GM06990 (cell line): ENCODE measurements at regions not wholly inside any gene's neighbourhood (a gene's known extent, or its start where the extent isn't known, plus 50 kb on each side); places are given as distances from the start of the nearest gene placed in this dataset.

Experiments used
- DNase-seq: peaks from one replicate; pipeline ENCODE4 v3.0.0-alpha.2; 2011; ENCODE audit not compliant: insufficient read length; ENCODE audit errors: extremely low read depth
- H3K27me3 ChIP-seq: replicated peaks from 2 replicates; pipeline ENCODE4 v1.6.0; 2011; ENCODE audit warnings: low read length; ENCODE audit not compliant: control insufficient read depth, insufficient read depth
- H3K36me3 ChIP-seq: 2 replicates; pipeline ENCODE4 v1.5.1; 2011; ENCODE audit warnings: low read length; ENCODE audit not compliant: control insufficient read depth, insufficient read depth
- H3K4me3 ChIP-seq: replicated peaks from 2 replicates; pipeline ENCODE4 v1.5.1; 2011; ENCODE audit warnings: low read depth, mild to moderate bottlenecking, control low read depth, low read length
- CTCF ChIP-seq: IDR thresholded peaks from 2 replicates; pipeline ENCODE4 v1.5.1; 2011; ENCODE audit warnings: low read length, control low read depth, mild to moderate bottlenecking, inconsistent platforms; ENCODE audit not compliant: insufficient read depth, poor library complexity, severe bottlenecking

- H3K4me3 ChIP-seq: no peak overlapping the region
- no peaks in the 10 kb centered on the region for H3K27me3 ChIP-seq
- H3K36me3 ChIP-seq: no peaks in the 10 kb centered on the region
- no peak for TF ChIP-seq CTCF
- DNase-seq: no peak
These were observed 79.3 kb upstream of the ASAP2 start for GRCh38 chr2:9127316-9127715.

DNA sequence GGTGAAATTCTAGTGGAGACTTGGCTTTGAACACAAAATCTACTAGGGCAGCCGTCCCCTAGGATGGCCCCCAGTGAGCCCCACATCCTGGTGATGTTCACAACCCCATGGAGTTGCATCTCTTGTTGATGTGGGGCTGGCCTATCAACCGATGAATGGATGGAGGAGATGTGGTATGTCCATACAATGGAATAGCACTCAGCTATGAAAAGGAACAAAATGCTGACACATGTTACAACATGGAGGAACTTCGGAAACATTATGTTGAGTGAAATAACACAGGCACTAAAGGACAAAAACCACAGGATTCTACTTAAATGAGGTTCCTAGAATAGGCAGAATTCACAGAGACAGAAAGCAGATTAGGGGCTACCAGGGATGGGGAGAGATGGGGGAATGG is 80.1 kb upstream of the ASAP2 start:
- no peaks in the 10 kb centered on the region for H3K27me3 ChIP-seq
- H3K36me3 ChIP-seq: no peaks in the 10 kb centered on the region
- H3K4me3 ChIP-seq: no peak overlapping the region
- DNase-seq: no peak
- TF ChIP-seq CTCF: no peak

GRCh38 chr2:9124231-9124741 is 82.3 kb upstream of the ASAP2 start:
- no peaks in the 10 kb centered on the region for H3K36me3 ChIP-seq
- no peaks in the 10 kb centered on the region for H3K27me3 ChIP-seq
- no peak for TF ChIP-seq CTCF
- H3K4me3 ChIP-seq: no peak overlapping the region
- no peak for DNase-seq

DNA sequence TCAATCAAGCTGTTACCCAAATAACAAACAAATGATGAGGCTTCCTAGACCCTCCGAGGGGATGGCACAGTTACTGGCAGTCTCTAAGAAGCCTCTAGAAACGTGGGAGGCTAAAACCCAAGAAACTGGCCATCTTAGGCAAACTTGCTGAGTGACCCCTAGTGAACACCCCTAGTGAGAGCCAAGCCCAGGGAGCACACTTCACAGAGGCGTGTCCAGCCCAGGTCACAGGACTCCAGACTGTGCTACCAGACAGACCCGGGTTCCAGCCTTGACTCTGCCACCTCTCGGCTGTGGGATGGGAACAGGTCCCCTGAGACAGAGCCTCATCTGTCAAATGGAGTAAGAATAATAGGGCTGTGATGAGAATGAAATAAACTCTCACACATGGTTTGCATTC is 83.5 kb upstream of the ASAP2 start:
- H3K27me3 ChIP-seq: no peaks in the 10 kb centered on the region
- no peak overlapping the region for H3K4me3 ChIP-seq
- TF ChIP-seq CTCF: no peak
- H3K36me3 ChIP-seq: no peaks in the 10 kb centered on the region
- no peak for DNase-seq

GRCh38 chr2:9122367-9122766 is 84.2 kb upstream of the ASAP2 start:
- no peak for TF ChIP-seq CTCF
- Histone ChIP-seq H3K27me3 (no peaks in the 10 kb centered on the region), H3K4me3 (no peak overlapping the region), H3K36me3 (no peaks in the 10 kb centered on the region)
- DNase-seq: no peak

DNA sequence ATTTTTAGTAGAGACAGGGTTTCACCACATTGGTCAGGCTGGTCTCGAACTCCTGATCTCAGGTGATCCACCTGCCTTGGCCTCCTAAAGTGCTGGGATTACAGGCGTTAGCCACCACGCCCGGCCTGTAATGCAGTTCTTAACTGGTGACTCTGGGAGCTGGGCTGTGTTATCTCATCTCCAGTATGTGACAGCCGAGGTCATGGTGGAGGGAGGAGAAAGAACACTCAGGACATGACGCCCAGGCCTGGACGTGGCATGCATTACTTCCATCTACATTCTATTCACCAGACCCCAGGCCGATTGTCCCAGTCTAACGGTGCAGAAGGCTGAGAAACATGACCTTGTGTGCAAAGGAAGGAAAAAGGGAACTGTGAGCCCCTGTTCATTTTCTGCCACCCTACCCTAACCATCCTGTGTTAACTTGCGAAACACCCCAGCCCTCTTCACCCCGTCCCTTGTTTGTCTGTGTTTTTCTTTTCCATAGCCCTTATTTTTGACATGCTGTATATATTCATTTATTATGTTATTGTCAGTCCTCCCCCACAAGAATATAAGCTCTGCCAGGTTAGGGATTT is 88.1 kb upstream of the ASAP2 start:
- TF ChIP-seq CTCF: no peak

More for the DNA sequence above, 88.1 kb upstream of the ASAP2 start:
- Histone ChIP-seq H3K36me3 (no peaks in the 10 kb centered on the region), H3K4me3 (no peak overlapping the region), H3K27me3 (no peaks in the 10 kb centered on the region)
- no peak for DNase-seq
